H1 (cell line): ENCODE measurements at regions not wholly inside any gene's neighbourhood (a gene's known extent, or its start where the extent isn't known, plus 50 kb on each side); places are given as distances from the start of the nearest gene placed in this dataset.

Experiments used
- CTCF ChIA-PET: fragments of 300-600 bp; sonication (Branson Sonifier 250); formaldehyde crosslinking; loops from one replicate; lab custom pipeline; 2021; ENCODE audit not compliant: partially characterized antibody; lab: Charles Lee
- POLR2A ChIA-PET: fragments of 300-600 bp; sonication (Branson Sonifier 250); formaldehyde crosslinking; loops from one replicate; lab custom pipeline; 2021; ENCODE audit warnings: inconsistent platforms; ENCODE audit not compliant: partially characterized antibody; lab: Charles Lee
- DNase-seq, 2 experiments: peaks; one replicate each; pipeline versions ENCODE4 v3.0.0 to v3.0.0-alpha.2; 2010 to 2022; ENCODE audit warnings: low spot score in 2 of 2, low read depth in 1 of 2, mixed read lengths in 1 of 2
- FAIRE-seq: peaks from 2 replicates; lab custom pipeline; 2011; peaks lifted over from hg19 to GRCh38; lab: Jason Lieb, UNC
- H2AFZ ChIP-seq: 2 replicates; pipeline ENCODE4 v1.8.1; 2012; ENCODE audit warnings: low read length, inconsistent platforms
- H2AK5ac ChIP-seq: 2 replicates; pipeline ENCODE4 v1.6.1; 2013; ENCODE audit warnings: low read depth, low read length
- H2BK120ac ChIP-seq: replicated peaks from 2 replicates; pipeline ENCODE3; 2013; ENCODE audit warnings: low read depth, low read length, inconsistent platforms
- H2BK12ac ChIP-seq: 2 replicates; pipeline ENCODE4 v1.6.1; 2013; ENCODE audit warnings: low read depth, low read length
- H2BK15ac ChIP-seq: 2 replicates; pipeline ENCODE4 v1.6.1; 2013; ENCODE audit warnings: low read length
- H2BK20ac ChIP-seq: 2 replicates; pipeline ENCODE4 v1.6.1; 2013; ENCODE audit warnings: low read length
- H2BK5ac ChIP-seq: 2 replicates; pipeline ENCODE4 v1.6.1; 2013; ENCODE audit warnings: low read depth, low read length
- H3K14ac ChIP-seq: 2 replicates; pipeline ENCODE4 v1.6.1; 2013; ENCODE audit warnings: inconsistent platforms; ENCODE audit not compliant: insufficient read length
- H3K18ac ChIP-seq: 2 replicates; pipeline ENCODE4 v1.6.1; 2013; ENCODE audit warnings: low read length; ENCODE audit errors: extremely low read depth
- H3K23ac ChIP-seq: 2 replicates; pipeline ENCODE4 v1.6.1; 2013; ENCODE audit warnings: inconsistent platforms; ENCODE audit not compliant: insufficient read length
- H3K23me2 ChIP-seq: 2 replicates; pipeline ENCODE4 v1.6.1; 2013; ENCODE audit warnings: low read depth, low read length
- H3K27ac ChIP-seq: 2 replicates; pipeline ENCODE4 v1.6.1; 2011; ENCODE audit warnings: low read depth, low read length, inconsistent platforms
- H3K27me3 ChIP-seq, 4 experiments: replicated peaks in 1 of 4; 1 replicate in 1 of 4; 2 replicates in 3 of 4; pipeline versions ENCODE4 v1.6.1 to v1.8.1; 2011 to 2013; ENCODE audit warnings: low read length in 3 of 4, mild to moderate bottlenecking in 3 of 4, inconsistent platforms in 2 of 4, mixed read lengths in 2 of 4, moderate library complexity in 1 of 4; ENCODE audit not compliant: control insufficient read depth in 3 of 4, insufficient read depth in 3 of 4; ENCODE audit errors: extremely low read depth in 1 of 4
- H3K36me3 ChIP-seq, 4 experiments: 2 replicates each; pipeline versions ENCODE4 v1.6.1 to v1.8.1; 2011 to 2013; ENCODE audit warnings: mild to moderate bottlenecking in 4 of 4, low read length in 3 of 4, moderate library complexity in 2 of 4, control low read depth in 1 of 4, inconsistent platforms in 1 of 4; ENCODE audit not compliant: insufficient read depth in 4 of 4, control insufficient read depth in 2 of 4
- H3K4ac ChIP-seq: replicated peaks from 2 replicates; pipeline ENCODE3; 2013; ENCODE audit warnings: low read length, low read depth, mixed read lengths, inconsistent platforms; ENCODE audit not compliant: insufficient read length
- H3K4me1 ChIP-seq, 4 experiments: replicated peaks in 1 of 4; 1 replicate in 1 of 4; 2 replicates in 3 of 4; pipeline versions ENCODE4 v1.6.1 to v1.8.1; 2011 to 2013; ENCODE audit warnings: low read length in 3 of 4, inconsistent platforms in 2 of 4, mixed read lengths in 1 of 4; ENCODE audit not compliant: insufficient read depth in 4 of 4, control insufficient read depth in 3 of 4
- H3K4me2 ChIP-seq, 2 experiments: 2 replicates each; pipeline versions ENCODE4 v1.6.1 to v1.8.1; 2011 to 2013; ENCODE audit warnings: low read depth in 2 of 2, low read length in 2 of 2, control low read depth in 1 of 2, inconsistent platforms in 1 of 2, mild to moderate bottlenecking in 1 of 2; ENCODE audit not compliant: insufficient read depth in 1 of 2
- H3K4me3 ChIP-seq, 4 experiments: fragments of 200-600, 300-600 bp in 1 of 4; sonication (generic), shearing (Covaris generic), sonication (Bioruptor Twin) in 1 of 4; 2 replicates each; pipeline versions ENCODE4 v1.5.1 to v1.8.1; 2011 to 2016; ENCODE audit warnings: low read length in 4 of 4, low read depth in 3 of 4, control low read depth in 2 of 4, inconsistent platforms in 2 of 4, mild to moderate bottlenecking in 2 of 4, mixed read lengths in 1 of 4, moderate library complexity in 1 of 4; ENCODE audit not compliant: insufficient read depth in 2 of 4; ENCODE audit errors: extremely low read depth in 1 of 4
- H3K56ac ChIP-seq: replicated peaks from 2 replicates; pipeline ENCODE3; 2013; ENCODE audit warnings: low read depth, mild to moderate bottlenecking, mixed read lengths, low read length, inconsistent platforms; ENCODE audit not compliant: insufficient read length
- H3K79me1 ChIP-seq: 2 replicates; pipeline ENCODE4 v1.6.1; 2013; ENCODE audit warnings: low read depth, low read length, control low read depth
- H3K79me2 ChIP-seq, 2 experiments: 2 replicates each; pipeline versions ENCODE4 v1.6.1 to v1.8.1; 2012 to 2013; ENCODE audit warnings: low read length in 2 of 2, mild to moderate bottlenecking in 2 of 2, inconsistent platforms in 1 of 2; ENCODE audit not compliant: insufficient read depth in 2 of 2, control insufficient read depth in 1 of 2
- H3K9ac ChIP-seq, 4 experiments: replicated peaks in 1 of 4; 1 replicate in 1 of 4; 2 replicates in 3 of 4; pipeline versions ENCODE4 v1.6.1 to v1.8.1; 2011 to 2013; ENCODE audit warnings: low read depth in 3 of 4, low read length in 3 of 4, control low read depth in 2 of 4, mild to moderate bottlenecking in 2 of 4, moderate library complexity in 2 of 4, inconsistent platforms in 1 of 4; ENCODE audit errors: extremely low read depth in 1 of 4
- H3K9me3 ChIP-seq, 2 experiments: 2 replicates each; pipeline versions ENCODE4 v1.6.1 to v1.8.1; 2012 to 2013; ENCODE audit warnings: mild to moderate bottlenecking in 2 of 2, moderate library complexity in 2 of 2, control low read depth in 1 of 2, inconsistent platforms in 1 of 2, low read depth in 1 of 2, low read length in 1 of 2, mixed read lengths in 1 of 2; ENCODE audit not compliant: insufficient read depth in 2 of 2
- H4K20me1 ChIP-seq, 2 experiments: replicated peaks in 1 of 2; 2 replicates each; pipeline versions ENCODE3 to v1.8.1; 2011 to 2013; ENCODE audit warnings: inconsistent platforms in 2 of 2, low read length in 2 of 2, mild to moderate bottlenecking in 1 of 2; ENCODE audit not compliant: insufficient read depth in 2 of 2, control insufficient read depth in 1 of 2
- H4K5ac ChIP-seq: 2 replicates; pipeline ENCODE4 v1.6.1; 2013; ENCODE audit warnings: low read length, low read depth, mixed read lengths, inconsistent platforms; ENCODE audit not compliant: insufficient read length
- H4K8ac ChIP-seq: 2 replicates; pipeline ENCODE4 v1.8.0; 2013; ENCODE audit warnings: mild to moderate bottlenecking, moderate library complexity, low read length, inconsistent platforms; ENCODE audit not compliant: insufficient read depth; ENCODE audit errors: extremely low read depth
- H4K91ac ChIP-seq: replicated peaks from 2 replicates; pipeline ENCODE3; 2013; ENCODE audit warnings: low read length, mixed read lengths, inconsistent platforms; ENCODE audit not compliant: insufficient read length
- BRCA1 ChIP-seq: IDR thresholded peaks from 2 replicates; pipeline ENCODE4 v1.6.1; 2012; ENCODE audit warnings: low read depth, low read length, improper control_type of control experiment
- PHF8 ChIP-seq: fragments of 200-600 bp; sonication (generic); conservative IDR thresholded peaks from 2 replicates; pipeline ENCODE4 v1.7.1; 2012; ENCODE audit warnings: low read depth, mild to moderate bottlenecking, inconsistent platforms, low read length, moderate library complexity
- SIN3A ChIP-seq, 2 experiments: IDR thresholded peaks in 1 of 2; conservative IDR thresholded peaks in 1 of 2; 2 replicates each; pipeline ENCODE4 v1.6.1; 2011 to 2012; ENCODE audit warnings: low read length in 2 of 2, improper control_type of control experiment in 1 of 2, low read depth in 1 of 2, mild to moderate bottlenecking in 1 of 2
- SP2 ChIP-seq: IDR thresholded peaks from 2 replicates; pipeline ENCODE4 v1.6.1; 2012; ENCODE audit warnings: mild to moderate bottlenecking, low read length, inconsistent platforms
- WGBS, 2 experiments: shearing (Covaris generic) in 1 of 2; methylation state at CpG; one replicate each; pipeline versions ENCODE4 v1.1.6 to v1.1.7; 2013 to 2015; ENCODE audit warnings: low lambda C conversion rate in 2 of 2, mixed read lengths in 2 of 2, inconsistent platforms in 1 of 2, low coverage in 1 of 2, missing lambda C conversion rate in 1 of 2; ENCODE audit not compliant: insufficient replicate concordance in 2 of 2, insufficient coverage in 1 of 2, insufficient read length in 1 of 2; ENCODE audit errors: extremely low coverage in 1 of 2, missing lambda C conversion rate in 1 of 2; 5-methylcytosine and 5-hydroxymethylcytosine counted together
- TF ChIP-seq, protein P1 (sequence below): IDR thresholded peaks from 2 replicates; pipeline ENCODE4 v1.6.1; 2011; ENCODE audit warnings: low read depth, mild to moderate bottlenecking, low read length; ENCODE audit not compliant: insufficient read depth
- TF ChIP-seq, protein P2 (sequence below), 3 experiments: IDR thresholded peaks; 1 replicate in 2 of 3; 2 replicates in 1 of 3; pipeline versions ENCODE4 v1.5.1 to v1.6.1; 2011; ENCODE audit warnings: low read length in 3 of 3, mild to moderate bottlenecking in 3 of 3, inconsistent platforms in 2 of 3, low read depth in 1 of 3, moderate library complexity in 1 of 3; ENCODE audit not compliant: insufficient read depth in 1 of 3; ENCODE audit errors: control extremely low read depth in 1 of 3

DNA sequence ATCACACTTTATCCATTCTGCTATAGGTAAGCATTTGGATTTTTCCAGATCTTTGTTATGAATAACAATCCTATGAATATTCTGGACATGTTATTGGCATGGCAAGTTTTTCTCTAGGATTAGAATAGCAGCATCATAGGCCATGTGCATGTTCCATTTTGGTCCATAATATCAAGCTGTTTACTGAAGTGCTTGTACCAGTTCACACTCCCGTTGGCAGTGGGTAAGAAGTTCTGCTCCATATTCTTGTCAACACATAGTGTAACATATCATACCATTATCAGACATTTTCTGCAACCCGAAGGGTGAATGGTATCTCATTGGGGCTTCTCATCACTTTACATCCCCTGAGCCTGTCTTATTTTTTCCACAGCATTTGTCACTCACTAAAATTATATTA, 661.9 kb upstream of the SALL1 start:
- H2BK120ac ChIP-seq = no peak overlapping the region
- H2BK12ac ChIP-seq = no peak overlapping the region
- H3K18ac ChIP-seq = no peak overlapping the region
- H3K14ac ChIP-seq = no peak overlapping the region
- DNase-seq = no peak
- H4K5ac ChIP-seq = no peak overlapping the region
- ChIA-PET CTCF (interaction anchor here (0.5 to 19.0 kb wide), 11 partner anchors 9 to 1283 kb away, joined by 3 to 424 read pairs (median 4); no protein-coding TSS in a partner anchor), POLR2A (no interaction called here)
- peaks cover 0 to 5% of the 10 kb centered on the region in 2 experiments; a peak in 1 of 4 replicates for H3K9me3 ChIP-seq
- H2AK5ac ChIP-seq = no peak overlapping the region
- no peaks in the 10 kb centered on the region for H3K79me2 ChIP-seq
- no peak overlapping the region for H3K4me2 ChIP-seq
- H3K23me2 ChIP-seq = no peaks in the 10 kb centered on the region; the same call in 1 of the 2 replicates
- 93% methylated on average over 2 of the region's 2 CpGs; no CpG with 5 or more reads in 1 of the 2 experiments for WGBS, 2 experiments
- no peak overlapping the region for H2BK5ac ChIP-seq
- no peak overlapping the region for H2AFZ ChIP-seq
- no peak overlapping the region for H2BK15ac ChIP-seq
- H4K91ac ChIP-seq = no peak overlapping the region
- H3K9ac ChIP-seq = no peak overlapping the region
- no peak overlapping the region for H3K27ac ChIP-seq
- H3K4me3 ChIP-seq = no peak overlapping the region
- no peak for FAIRE-seq
- no peaks in the 10 kb centered on the region for H3K4me1 ChIP-seq
- H4K20me1 ChIP-seq = no peaks in the 10 kb centered on the region
- no peak overlapping the region for H2BK20ac ChIP-seq
- no peak overlapping the region for H3K56ac ChIP-seq
- no peaks in the 10 kb centered on the region for H3K36me3 ChIP-seq
- H3K23ac ChIP-seq = no peak overlapping the region
- no peak overlapping the region for H4K8ac ChIP-seq
- no peaks in the 10 kb centered on the region for H3K79me1 ChIP-seq
- H3K27me3 ChIP-seq = no peaks in the 10 kb centered on the region
- no peak overlapping the region for H3K4ac ChIP-seq
- TF ChIP-seq SP2 = no peak
- no peak for TF ChIP-seq BRCA1
- TF ChIP-seq SIN3A (conservative IDR thresholded peaks at IDR 0.05 in 1 of 2, IDR thresholded peaks at IDR 0.05 in 1 of 2; ENCODE audit: low read depth in 1 of 2, low read length in 2 of 2) = no peak
- TF ChIP-seq, protein P1, sequence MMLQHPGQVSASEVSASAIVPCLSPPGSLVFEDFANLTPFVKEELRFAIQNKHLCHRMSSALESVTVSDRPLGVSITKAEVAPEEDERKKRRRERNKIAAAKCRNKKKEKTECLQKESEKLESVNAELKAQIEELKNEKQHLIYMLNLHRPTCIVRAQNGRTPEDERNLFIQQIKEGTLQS = no peak
- no peak for TF ChIP-seq PHF8
- TF ChIP-seq, protein P2, sequence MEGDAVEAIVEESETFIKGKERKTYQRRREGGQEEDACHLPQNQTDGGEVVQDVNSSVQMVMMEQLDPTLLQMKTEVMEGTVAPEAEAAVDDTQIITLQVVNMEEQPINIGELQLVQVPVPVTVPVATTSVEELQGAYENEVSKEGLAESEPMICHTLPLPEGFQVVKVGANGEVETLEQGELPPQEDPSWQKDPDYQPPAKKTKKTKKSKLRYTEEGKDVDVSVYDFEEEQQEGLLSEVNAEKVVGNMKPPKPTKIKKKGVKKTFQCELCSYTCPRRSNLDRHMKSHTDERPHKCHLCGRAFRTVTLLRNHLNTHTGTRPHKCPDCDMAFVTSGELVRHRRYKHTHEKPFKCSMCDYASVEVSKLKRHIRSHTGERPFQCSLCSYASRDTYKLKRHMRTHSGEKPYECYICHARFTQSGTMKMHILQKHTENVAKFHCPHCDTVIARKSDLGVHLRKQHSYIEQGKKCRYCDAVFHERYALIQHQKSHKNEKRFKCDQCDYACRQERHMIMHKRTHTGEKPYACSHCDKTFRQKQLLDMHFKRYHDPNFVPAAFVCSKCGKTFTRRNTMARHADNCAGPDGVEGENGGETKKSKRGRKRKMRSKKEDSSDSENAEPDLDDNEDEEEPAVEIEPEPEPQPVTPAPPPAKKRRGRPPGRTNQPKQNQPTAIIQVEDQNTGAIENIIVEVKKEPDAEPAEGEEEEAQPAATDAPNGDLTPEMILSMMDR (IDR thresholded peaks at IDR 0.05; ENCODE audit: control extremely low read depth in 1 of 3, insufficient read depth in 1 of 3, low read depth in 1 of 3, low read length in 3 of 3) = no peak
